GM19463 (cell line): ENCODE measurements at regions not wholly inside any gene's neighbourhood (a gene's known extent, or its start where the extent isn't known, plus 50 kb on each side); places are given as distances from the start of the nearest gene placed in this dataset.
"Not testable (repeated sequence)": the region's sequence is repeated elsewhere in the genome, so short reads cannot be mapped to it uniquely, and the experiment has no call there.

Experiments used
- ATAC-seq: cut with Tn5 transposase; IDR thresholded peaks from one replicate; pipeline ENCODE4 v1.9.1; 2021; ENCODE audit warnings: mild to moderate bottlenecking, moderate library complexity; ENCODE audit not compliant: unreplicated experiment

DNA sequence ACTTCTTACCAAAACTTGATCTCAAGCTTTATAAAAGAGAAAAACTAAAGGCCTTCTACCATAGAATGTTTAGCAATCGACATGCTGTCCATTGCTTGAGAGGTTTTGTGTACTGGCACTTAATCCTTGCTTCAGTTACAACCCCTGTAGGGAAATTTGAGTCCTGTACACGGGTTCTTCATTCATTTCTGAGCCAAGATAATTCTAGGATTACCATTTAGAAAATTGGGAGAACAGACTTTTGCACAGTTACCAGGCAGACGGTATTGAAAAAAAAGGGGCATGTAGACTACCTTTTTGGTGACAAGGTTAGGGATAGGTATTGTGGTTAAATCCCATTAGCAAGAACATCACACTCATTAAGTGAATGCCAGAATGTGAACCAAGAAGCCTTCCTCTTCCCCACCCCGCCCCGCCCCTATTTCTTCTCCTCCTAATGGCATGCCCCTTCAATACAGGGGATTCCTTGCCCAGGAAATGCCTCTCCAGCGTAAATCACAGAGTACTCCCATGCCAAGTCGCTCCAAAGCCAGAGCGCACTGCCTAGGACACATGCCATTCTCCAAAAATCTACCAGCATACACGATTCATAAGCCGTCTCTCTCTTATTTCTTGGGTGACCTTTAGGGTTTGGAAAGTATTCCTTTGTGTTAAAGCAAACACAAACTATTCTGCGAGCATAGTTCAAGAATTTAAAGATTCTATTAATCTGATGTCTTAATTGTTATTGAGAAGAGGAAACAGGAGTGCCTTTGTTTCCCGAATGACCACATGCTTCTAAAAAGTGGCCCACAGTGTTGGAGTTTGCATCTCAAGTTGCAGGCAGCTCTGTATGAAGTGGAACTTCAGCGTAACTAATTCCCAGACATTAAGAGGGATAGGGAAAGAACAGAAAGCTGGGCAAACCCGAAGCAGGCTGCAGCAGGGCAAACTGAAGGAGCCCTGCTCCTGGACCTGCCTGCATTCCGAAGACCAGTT, 164.0 kb upstream of the NR2F2 start:
- no peak for ATAC-seq

DNA sequence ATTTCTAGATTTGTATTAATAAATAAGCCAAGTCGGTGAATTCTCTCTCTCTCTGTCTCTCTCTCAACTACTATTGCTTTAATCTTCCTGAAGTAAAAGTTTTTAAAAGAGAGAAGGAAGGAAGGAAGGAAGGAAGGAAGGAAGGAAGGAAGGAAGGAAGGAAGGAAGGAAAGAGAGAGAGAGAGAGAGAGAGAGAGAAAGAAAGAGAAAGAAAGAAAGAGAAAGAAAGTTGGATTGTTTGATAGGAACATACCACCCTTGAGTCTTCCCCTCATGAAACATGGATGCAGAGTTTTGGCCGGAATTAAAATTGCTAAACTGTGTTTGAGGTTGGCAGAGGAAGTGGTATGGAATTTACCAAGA, 159.9 kb upstream of the NR2F2 start:
- not testable (repeated sequence) for ATAC-seq

DNA sequence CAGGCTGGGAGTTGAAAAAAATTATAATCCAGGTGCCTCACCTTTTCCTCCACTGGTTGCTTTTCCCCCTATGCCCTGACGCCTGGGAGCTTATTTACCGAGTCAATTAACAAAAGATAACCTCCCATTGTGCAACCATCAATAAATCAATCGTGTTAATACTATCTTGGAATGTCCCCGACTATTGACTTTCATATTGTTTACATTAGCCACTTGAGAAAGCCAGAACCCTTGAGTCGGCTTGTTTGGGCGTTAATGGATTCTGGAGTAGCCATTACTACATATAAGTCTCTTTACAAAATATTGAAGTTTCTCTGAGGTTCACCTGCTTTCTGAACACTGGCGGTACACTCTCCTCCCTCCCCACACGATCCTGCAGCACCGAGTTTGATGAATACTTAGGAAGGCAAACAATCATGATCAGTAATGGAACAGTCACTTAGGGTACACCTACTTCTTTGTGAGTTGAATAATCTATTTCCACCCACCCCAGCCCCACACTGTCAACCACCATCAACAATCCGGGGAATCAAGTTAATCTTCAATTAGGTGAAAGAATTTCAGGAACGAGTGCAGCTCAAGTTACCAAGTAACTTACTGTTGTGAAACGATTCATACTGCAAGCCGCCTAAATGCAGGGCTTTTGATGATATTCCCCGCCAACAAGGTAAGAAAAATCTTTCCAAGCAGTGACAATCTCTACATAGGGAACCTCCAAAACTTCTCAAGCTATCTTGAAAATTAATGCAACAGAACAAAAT, 159.3 kb upstream of the NR2F2 start:
- ATAC-seq, result no peak

DNA sequence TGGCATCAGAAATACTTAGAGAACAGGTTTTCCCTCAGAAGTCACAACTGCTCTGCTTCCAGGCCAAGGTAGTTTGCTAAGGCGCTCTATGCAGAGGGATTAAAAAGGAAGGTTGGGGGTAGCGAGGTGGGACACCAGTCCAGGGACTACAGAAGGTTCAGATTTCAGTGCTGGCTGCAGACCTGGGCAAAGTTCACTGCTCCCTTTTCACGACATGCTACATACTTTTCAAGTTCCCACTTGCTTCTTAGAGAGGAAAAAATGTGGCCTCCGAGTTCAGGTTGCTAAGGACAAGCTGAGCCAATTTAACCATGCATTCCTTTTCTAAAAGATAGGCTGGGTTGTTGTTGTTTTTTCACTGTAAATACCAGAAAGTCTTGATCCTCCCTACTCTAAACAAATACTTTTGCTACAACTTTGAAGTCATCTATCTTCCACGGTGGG, 158.6 kb upstream of the NR2F2 start:
- no peak for ATAC-seq

DNA sequence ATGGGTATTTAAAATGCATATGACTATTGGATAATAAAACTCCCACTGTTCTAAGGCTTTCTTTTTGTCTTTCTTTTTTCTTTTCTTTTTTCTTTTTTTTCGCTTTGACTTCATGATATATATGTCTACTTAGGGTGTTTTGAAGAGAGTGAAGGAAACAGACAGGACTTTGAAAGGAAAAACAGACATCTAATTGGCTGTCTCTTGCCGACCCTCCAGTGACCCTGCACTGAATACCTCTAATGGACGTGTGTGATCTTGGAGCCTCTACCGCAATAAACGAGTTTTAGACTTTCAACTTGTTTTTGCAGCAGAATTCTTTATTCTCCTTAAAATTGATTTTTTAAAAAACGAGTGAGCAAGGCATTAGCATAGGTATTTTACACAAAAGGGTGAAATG, 158.1 kb upstream of the NR2F2 start:
- ATAC-seq, result no peak

DNA sequence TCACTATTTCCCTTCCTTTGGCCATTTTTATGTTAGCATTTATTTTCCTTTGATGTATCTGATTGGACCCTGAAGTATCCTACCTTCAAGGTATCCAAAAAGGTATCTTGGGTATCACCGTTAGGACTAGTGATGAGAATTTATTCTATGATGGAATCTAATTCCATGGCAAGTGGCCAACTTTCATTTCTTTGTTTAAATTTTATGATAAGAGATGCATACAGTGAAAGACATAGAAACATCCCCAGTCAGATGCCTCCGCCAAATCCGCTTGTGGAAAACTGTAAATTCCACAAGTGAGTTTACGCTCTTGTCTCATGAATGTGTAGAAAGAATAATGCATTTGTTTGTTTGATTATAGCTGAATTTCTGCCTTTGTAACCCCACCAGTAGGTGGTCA, 153.7 kb upstream of the NR2F2 start:
- no peak for ATAC-seq

DNA sequence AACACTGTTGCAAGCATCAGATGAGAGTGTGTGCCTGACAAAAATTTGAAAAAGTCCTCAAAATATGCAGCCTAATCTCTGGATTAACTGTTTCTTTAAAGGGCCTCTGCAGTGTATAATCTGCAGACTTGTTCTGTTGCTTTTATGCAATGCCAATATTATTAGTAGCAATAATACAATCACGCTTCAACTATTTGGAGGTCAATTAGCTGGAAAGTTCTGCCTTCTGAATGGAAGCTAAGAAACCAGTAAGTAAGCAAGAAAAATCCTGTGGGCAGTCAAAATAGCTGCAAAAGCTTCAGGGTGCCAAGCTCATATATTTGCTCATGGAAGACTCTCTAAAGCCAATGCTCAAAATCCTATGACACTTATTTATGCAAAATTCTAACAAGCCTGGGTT, 153.2 kb upstream of the NR2F2 start:
- ATAC-seq, result no peak

DNA sequence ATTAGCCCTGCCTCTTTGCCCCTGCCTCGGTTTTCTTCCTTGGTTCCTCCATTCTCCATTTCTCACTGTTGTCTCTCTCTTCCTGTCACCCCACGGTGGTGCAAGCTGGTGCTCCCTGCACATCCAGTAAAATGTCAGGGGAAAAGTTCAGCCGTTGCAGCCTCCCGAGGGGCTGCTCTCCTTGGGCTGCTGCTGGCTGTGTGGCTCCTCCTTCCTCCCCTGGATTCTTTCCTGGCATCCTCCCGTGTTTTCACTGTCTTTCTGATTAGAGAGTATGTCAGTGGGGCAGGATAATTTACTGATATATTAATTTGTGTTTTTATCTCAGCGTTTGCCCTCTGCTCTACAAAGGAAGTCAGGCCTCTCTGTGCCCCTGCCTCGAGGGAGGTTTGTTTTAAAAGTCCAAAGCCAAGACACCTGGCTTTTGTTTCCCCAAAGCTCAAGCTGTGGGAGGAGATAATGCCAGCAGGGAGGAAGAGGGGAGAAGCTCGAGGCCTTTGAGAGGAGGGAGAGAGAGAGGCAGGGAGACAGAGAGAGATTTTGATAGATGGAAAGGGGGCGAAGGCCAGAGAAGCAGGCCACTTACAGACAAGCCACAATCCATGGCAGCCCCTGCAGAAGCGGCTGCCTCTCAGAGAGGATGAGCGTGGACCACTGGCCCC, 150.3 kb upstream of the NR2F2 start:
- no peak for ATAC-seq

DNA sequence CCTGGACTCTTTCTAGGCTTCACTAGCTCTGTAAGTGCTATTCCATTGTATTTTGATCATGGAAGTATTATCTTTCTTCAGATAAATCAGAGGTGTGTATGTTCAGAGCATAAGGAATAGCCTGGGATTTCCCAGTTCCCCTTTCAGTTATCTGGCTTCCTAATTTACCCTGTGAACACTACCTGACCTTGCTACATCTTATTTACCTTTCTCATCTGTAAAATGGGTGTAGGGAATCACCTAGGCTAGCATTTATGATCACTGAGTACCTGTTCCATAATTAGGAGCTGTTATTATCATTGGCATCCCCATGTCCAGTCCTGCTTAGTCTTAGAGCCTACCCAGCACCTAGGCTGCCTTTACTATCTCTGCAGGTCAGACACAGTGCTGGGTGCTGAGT, 149.3 kb upstream of the NR2F2 start:
- ATAC-seq, result no peak

DNA sequence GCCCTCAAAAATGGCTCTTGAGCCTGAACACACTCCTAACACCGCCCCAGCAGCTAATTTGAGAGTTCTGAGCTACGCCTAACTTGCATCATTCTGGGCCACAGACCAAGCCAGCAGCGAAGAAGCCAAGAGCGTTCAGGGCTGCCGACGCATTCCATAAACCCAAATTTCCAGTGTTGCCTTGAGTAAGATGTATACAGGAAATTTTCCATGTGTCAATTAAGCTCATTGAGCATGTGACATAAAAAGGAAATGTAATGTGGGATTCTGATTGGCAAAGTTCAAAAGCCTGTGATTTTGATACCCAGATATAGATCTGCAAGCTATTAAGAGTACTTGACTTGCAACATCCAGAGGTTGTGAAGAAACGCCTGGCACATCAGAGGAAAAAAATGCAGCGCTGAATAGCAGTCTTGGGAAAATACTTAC, 148.6 kb upstream of the NR2F2 start:
- no peak for ATAC-seq

DNA sequence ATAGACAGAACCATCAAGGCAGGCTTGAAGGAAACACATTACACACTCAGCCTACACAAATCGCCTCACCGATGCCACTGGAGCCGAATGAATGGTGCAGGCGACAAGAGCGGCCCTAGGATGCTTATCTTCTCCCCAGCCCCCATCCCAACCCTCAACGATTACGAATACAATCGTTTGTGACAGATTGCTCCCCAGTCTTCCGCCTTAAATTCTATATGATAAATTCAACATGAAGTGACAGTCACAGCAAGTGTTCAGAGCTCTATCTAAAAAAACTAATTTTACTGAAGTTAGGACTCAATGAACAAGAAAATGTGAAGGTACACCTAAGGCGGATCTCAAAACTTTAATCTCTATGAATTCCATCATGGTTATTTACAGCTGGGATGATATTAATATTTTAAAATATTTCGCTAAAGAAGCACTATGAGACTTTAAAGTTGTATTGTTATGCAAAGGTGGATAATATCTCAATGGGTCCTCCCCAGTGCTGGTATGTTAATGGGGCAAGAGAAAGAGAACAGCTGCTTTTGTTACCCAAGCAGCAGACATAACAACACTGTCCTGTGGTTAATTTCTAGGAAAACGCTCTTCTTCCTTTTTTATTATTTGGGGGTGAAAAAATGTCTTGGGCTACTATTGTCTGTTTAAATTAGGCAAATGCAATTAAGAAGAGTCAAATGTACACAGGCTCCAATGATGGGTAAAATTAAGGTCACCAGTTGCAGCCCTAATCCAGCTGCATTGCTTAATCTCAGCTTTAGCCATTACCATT, 147.6 kb upstream of the NR2F2 start:
- ATAC-seq, result no peak

DNA sequence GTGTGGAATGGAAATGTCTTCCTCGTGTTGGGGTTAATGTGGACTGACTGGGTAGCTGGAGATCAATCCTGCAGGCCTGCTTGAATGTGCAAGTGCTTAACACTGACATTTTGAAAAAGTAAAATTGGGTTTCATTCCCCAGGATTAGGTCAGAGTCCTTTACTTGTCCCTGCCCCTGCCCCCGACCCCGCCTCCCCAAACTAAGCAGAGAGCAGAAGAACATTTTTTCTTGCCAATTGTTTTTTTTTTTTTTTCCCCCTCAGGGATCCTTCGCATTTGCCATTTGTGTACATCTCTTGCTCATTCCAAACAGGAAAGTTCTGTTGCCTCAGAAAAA, 147.0 kb upstream of the NR2F2 start:
- ATAC-seq, result no peak

DNA sequence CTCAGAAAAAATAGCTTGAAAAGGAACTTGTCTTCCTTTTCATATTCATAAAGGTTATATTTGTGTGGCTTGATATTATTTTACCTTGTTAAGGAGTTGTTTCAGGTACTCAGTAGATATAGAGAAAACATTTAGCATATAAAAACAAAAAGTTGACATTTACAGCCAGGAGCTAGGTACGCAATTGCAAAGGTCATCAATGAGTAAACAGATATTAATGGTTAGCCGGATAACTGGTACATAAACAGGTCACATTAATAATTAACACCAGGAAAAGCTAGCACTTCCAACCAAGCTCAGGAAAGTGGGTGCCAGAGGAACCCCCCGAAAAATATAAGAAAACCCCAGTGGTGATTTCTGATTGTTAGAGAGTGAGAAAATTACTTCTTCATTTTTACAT, 146.6 kb upstream of the NR2F2 start:
- ATAC-seq, result no peak

DNA sequence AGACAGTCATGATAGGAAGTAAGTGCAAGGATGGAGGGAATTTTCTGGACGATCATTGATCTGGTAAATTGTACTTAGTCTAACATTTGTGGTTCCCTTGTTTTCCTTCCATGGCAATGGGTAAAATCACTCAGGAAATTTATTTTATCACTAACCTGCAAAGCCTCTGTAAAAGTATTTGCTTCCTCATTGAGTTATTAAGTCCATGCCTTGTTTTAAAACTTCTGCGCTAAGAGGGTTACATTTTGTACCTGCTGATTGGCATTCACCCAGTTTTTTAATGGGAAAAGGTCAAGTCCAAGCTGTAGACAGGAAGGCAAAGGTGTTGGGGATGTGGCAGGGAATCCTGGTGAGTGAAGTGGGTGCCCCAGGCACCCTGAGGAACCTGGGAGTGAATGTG, 146.2 kb upstream of the NR2F2 start:
- ATAC-seq, result no peak

DNA sequence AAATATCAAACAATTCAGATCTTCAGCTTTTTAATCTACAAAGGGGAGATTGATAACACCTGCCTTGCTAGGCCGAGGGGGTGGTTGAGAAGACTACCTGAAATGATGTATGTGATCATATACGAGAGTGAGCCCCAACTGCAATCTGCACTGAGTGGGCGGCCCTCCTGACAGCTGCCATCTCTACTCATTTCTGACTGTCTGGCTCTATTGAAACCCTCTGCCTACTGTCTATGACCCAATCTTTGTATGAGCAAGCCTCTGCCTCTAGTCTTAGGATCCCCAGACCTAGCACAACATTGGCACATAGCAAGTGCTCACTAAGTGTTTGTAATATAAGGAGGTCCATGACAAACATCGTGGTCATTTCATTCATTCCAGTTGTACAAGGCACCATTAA, 144.4 kb upstream of the NR2F2 start:
- peak; percentile 51 for ATAC-seq

DNA sequence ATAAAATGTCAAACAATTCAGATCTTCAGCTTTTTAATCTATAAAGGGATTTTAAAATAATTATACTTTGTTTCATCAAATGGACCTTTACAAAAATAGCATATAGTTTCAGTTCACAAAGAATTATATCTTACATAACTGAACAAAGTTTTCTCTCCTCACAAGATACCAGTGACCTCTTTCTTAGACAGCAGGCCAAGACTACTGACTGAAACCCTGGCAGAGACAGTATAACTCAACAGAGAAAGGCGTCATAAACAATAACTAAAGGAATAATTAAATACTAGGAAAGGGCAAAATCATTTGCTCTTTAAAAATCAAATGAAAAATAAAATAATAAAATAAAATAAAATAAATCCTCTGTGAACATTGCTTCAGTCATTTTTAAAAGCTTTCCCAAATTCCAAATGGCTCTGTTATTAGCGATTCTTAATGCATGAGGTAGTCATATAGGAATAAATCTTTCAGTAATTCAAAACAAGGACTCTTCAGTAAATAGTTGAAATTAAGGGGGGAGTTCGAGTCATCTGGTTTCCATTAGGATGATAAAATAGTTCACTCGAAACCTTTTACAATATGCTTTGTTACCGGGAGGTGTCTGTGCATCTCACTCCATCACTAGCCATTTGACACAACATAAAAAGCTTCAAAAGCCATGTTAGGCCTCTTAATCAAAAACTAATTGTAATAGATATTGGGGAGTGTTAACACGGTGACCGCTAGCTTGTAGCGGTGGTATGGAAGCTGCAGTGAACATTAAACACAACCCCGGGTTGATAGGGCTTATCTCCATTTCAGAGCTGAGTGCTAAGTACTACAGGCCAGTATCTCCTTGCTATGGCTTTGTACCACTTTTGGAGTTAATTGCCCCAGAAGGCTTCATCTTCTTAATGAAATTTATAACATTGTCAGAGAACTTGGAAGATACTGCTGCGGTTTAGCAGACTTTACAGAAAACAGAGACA, 142.9 kb upstream of the NR2F2 start:
- ATAC-seq, result no peak

DNA sequence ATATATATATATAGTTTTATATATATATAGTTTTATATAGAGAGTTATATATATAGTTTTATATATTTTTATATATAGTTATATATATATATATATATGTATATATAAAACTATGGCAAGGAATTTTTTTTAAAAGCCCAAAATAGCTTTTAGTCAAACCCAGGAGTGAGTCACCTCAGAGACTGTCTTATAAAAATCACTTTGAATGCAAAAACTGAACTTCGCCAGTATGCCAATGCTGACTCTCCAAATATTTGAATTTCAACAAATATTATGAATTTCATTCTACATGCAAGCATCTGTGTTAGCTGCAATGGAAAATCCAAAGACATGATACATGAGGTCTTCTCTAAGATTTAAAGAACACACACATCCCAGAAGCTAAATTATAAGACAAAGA, 132.8 kb upstream of the NR2F2 start:
- no peak for ATAC-seq

DNA sequence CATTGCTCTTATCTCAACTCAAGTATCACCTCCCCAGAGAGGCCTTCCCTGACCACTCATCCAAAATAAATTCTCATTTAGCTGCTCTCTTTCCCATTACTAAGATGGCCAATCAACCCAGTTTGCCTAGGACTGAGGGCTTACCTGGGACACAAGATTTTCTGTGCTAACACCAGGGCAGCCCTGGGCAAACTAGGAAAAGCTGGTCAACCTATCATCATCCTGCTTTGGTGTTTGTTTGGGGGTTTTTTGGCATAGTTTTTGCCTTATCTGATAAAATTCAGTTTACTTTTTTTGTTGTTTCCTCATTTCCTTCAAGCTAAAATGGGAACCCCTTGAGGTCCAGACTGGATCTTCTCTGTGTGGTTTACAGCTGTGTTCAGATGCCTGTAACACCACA, 131.4 kb upstream of the NR2F2 start:
- ATAC-seq, result no peak

DNA sequence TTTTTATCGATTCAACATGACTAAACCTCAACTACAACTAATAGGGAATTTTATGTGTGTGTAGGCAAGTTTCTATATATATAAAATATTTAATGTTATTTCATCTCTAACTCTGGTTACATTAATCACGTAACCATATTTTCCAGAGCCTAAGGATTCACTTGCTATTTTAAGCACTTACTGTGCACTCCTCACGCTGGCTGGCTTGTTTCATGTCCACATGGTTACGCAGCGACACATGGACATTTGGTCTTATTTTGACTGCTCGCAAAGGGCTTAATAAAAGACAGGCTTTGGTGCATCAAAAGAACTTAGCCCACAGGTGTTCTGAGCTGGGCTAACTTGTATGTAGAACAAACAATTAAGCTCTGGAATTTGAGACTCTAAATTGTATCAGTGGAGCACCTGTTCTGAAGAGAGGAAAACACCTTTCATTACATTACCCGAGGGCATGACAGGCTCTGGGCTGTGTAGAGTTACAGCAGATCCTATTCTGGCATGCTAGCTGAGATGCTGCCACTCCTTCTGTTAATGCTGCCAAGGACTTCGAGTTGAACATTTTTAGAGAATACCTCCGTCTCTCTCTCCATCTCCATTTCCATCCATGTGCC, 130.0 kb upstream of the NR2F2 start:
- no peak for ATAC-seq
